ENCODE measurements at regions not wholly inside any gene's neighbourhood (a gene's known extent, or its start where the extent isn't known, plus 50 kb on each side); places are given as distances from the start of the nearest gene placed in this dataset.

GRCh38 chr13:110773480-110773879 is 60.0 kb downstream of the ING1 start:
- no peak for TF ChIP-seq POLR2AphosphoS5 (IDR thresholded peaks at IDR 0.05)
- TF ChIP-seq EP300 (IDR thresholded peaks at IDR 0.05) = no peak
- TF ChIP-seq POLR2A (IDR thresholded peaks at IDR 0.05) = no peak
- TF ChIP-seq CTCF (IDR thresholded peaks at IDR 0.05) = no peak

DNA sequence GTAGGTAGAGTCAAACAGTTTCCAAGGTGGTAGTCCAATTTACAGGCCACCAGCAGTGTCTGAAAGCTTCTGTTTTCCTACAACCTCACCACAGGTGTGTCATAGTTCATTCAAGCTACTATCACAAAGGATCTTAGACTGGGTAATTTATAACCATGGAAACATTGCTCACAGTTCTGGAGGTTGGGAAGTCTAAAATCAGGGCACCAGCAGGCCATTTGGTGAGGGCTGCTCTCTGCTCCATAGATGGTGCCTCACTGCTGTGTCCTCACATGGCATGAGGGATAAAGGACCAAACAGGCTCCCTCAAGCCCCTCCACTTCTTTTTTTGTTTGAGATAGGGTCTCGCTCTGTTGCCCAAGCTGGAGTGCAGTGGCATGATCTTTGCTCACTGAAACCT is 60.6 kb downstream of the ING1 start:
- ATAC-seq = no peak
- WGBS, 2 donors (ENCODE audit: low coverage in 1 of 2) = 100% methylated on average over 1 of the region's 1 CpG; no CpG with 5 or more reads in 1 of the 2 donors
- Histone ChIP-seq H3K36me3 (no peaks in the 10 kb centered on the region), H3K4me3 (no peak overlapping the region), H3K4me1 (no peaks in the 10 kb centered on the region), H3K9me3 (no peaks in the 10 kb centered on the region), H3K27me3 (peaks cover 11% of the 10 kb centered on the region), H3K27ac (no peak overlapping the region)
- TF ChIP-seq EP300 (IDR thresholded peaks at IDR 0.05) (no peak), POLR2AphosphoS5 (IDR thresholded peaks at IDR 0.05) (no peak), CTCF (IDR thresholded peaks at IDR 0.05) (no peak), POLR2A (IDR thresholded peaks at IDR 0.05) (no peak)

More at GRCh38 chr13:110773480-110773879, 60.0 kb downstream of the ING1 start:
- peaks cover 11% of the 10 kb centered on the region for H3K27me3 ChIP-seq
- H3K27ac ChIP-seq = no peak overlapping the region
- no peaks in the 10 kb centered on the region for H3K9me3 ChIP-seq
- ATAC-seq = no peak
- no peaks in the 10 kb centered on the region for H3K36me3 ChIP-seq
- WGBS, 2 donors (ENCODE audit: low coverage in 1 of 2) = 90 to 95% methylated on average over 6 to 7 of the region's 7 CpGs
- no peaks in the 10 kb centered on the region for H3K4me1 ChIP-seq
- H3K4me3 ChIP-seq = no peak overlapping the region

DNA sequence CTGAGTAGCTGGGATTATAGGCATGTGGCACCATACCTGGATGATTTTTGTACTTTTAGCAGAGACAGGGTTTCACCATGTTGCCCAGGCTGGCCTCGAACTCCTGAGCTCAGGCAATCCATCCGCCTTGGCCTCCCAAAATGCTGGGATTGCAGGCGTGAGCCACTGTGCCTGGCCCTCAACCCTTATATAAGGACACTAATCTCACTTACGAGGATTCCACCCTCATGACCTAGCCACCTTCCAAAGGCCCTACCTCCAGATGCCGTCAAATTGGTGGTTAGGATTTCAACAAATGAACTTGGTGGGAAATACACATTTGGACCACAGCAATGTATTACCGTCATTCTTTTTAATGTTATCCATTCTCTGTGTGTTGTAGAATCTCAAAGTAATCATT is 61.0 kb downstream of the ING1 start:
- Histone ChIP-seq H3K27me3 (peaks cover 11% of the 10 kb centered on the region), H3K9me3 (no peaks in the 10 kb centered on the region), H3K4me3 (no peak overlapping the region), H3K4me1 (no peaks in the 10 kb centered on the region), H3K36me3 (no peaks in the 10 kb centered on the region), H3K27ac (no peak overlapping the region)
- no peak for ATAC-seq
- WGBS, 2 donors (ENCODE audit: low coverage in 1 of 2) = 92 to 100% methylated on average over 2 to 5 of the region's 6 CpGs
- no peak for TF ChIP-seq POLR2AphosphoS5 (IDR thresholded peaks at IDR 0.05)
- TF ChIP-seq POLR2A (IDR thresholded peaks at IDR 0.05) = no peak
- no peak for TF ChIP-seq EP300 (IDR thresholded peaks at IDR 0.05)
- TF ChIP-seq CTCF (IDR thresholded peaks at IDR 0.05) = no peak

GRCh38 chr13:110775576-110775975 is 62.1 kb downstream of the ING1 start:
- H3K36me3 ChIP-seq = no peaks in the 10 kb centered on the region
- TF ChIP-seq EP300 (IDR thresholded peaks at IDR 0.05) (no peak), CTCF (IDR thresholded peaks at IDR 0.05) (no peak), POLR2A (IDR thresholded peaks at IDR 0.05) (no peak), POLR2AphosphoS5 (IDR thresholded peaks at IDR 0.05) (no peak)
- no peaks in the 10 kb centered on the region for H3K4me1 ChIP-seq
- no peaks in the 10 kb centered on the region for H3K9me3 ChIP-seq
- no peak overlapping the region for H3K27ac ChIP-seq
- WGBS, 2 donors (ENCODE audit: low coverage in 1 of 2) = 92% methylated on average over 4 to 5 of the region's 5 CpGs
- peaks cover 3% of the 10 kb centered on the region for H3K27me3 ChIP-seq
- H3K4me3 ChIP-seq = no peak overlapping the region
- no peak for ATAC-seq

DNA sequence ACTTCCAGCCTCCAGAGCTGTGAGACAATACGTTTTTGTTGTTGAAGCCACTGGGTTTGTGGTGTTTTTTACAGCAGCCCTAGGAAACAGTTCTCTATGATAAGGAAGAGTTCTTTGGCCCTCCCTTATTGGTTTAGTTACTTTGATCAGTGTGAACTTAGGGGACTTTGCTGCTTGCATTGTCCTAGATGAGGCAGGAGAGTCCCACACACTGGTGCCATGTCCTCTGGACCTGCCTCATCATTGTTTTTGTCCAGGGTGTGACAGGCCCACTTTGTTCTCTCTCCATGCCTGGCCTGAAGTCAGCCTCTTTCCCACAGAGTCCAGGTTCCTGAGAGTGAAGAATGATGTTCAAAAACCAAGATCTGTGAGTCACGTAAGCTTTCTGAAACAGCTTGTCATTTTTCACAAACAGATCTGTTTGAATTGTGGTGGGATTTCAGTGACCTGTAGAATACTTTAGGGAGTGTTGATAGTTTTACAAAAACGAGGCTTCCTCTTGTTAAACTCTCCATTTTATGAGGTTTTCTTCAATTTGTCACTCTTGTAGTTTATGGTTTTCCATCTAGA is 63.8 kb downstream of the ING1 start:
- ATAC-seq = no peak
- WGBS, 2 donors (ENCODE audit: low coverage in 1 of 2) = 75 to 81% methylated on average over 3 of the region's 3 CpGs
- H3K9me3 ChIP-seq = no peaks in the 10 kb centered on the region
- no peaks in the 10 kb centered on the region for H3K4me1 ChIP-seq
- no peak overlapping the region for H3K27ac ChIP-seq
- no peaks in the 10 kb centered on the region for H3K27me3 ChIP-seq
- no peaks in the 10 kb centered on the region for H3K36me3 ChIP-seq
- H3K4me3 ChIP-seq = no peak overlapping the region
- no peak for TF ChIP-seq EP300 (IDR thresholded peaks at IDR 0.05)
- TF ChIP-seq POLR2A (IDR thresholded peaks at IDR 0.05) = no peak
- TF ChIP-seq CTCF (IDR thresholded peaks at IDR 0.05) = no peak
- no peak for TF ChIP-seq POLR2AphosphoS5 (IDR thresholded peaks at IDR 0.05)
